Neural crest cell (in vitro differentiated cells): ENCODE measurements at regions not wholly inside any gene's neighbourhood (a gene's known extent, or its start where the extent isn't known, plus 50 kb on each side); places are given as distances from the start of the nearest gene placed in this dataset.

ENCODE experiments used
- DNase-seq: peaks from one replicate; pipeline ENCODE4 v3.0.0; 2021; ENCODE audit warnings: low read depth, mixed read lengths, low spot score
- H3K27ac Mint-ChIP-seq: one replicate; pipeline ENCODE4 v1.8.0; 2021; ENCODE audit warnings: mild to moderate bottlenecking, mixed read lengths; ENCODE audit not compliant: unreplicated experiment
- H3K27me3 Mint-ChIP-seq: 2 replicates; pipeline ENCODE4 v1.8.0; 2021; ENCODE audit warnings: low read depth, mild to moderate bottlenecking, mixed read lengths
- H3K36me3 Mint-ChIP-seq: 2 replicates; pipeline ENCODE4 v1.8.0; 2021; ENCODE audit warnings: low read depth, mild to moderate bottlenecking, mixed read lengths
- H3K4me1 Mint-ChIP-seq: 2 replicates; pipeline ENCODE4 v1.8.0; 2021; ENCODE audit warnings: mixed read lengths
- H3K4me3 Mint-ChIP-seq: one replicate; pipeline ENCODE4 v1.8.0; 2021; ENCODE audit warnings: mild to moderate bottlenecking, mixed read lengths
- H3K9me3 Mint-ChIP-seq: 2 replicates; pipeline ENCODE4 v1.8.0; 2021; ENCODE audit warnings: mixed read lengths
- TF ChIP-seq, protein P1 (sequence below): fragments of 200-600 bp; sonication (generic); conservative IDR thresholded peaks from 2 replicates; pipeline ENCODE4 v1.5.0; 2021; ENCODE audit warnings: antibody characterized with exemption, mild to moderate bottlenecking

DNA sequence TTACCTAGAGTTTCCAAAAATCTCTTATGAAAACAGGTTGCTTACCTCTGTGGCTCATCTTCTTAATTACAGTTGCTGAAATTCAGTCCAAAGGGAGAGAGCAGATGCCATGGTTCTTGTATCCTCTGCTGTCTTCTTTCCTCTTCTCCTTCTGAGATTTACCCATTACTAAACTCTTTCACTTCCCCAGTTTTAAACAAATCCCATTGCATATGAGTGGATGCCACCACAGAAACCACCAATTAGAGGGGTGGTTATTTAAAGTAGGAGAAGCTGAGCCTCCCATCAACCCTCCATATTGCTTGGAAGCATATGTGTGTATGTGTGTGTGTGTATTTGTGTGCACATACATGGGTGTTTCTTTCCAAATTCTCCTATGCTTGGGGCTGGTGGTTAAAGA, 128.5 kb upstream of the KCNK1 start:
- no peaks in the 10 kb centered on the region for H3K36me3 Mint-ChIP-seq
- H3K4me3 Mint-ChIP-seq: no peak overlapping the region
- DNase-seq: no peak
- no peak overlapping the region for H3K27ac Mint-ChIP-seq
- peaks cover 2% of the 10 kb centered on the region for H3K27me3 Mint-ChIP-seq
- peaks cover 6% of the 10 kb centered on the region for H3K9me3 Mint-ChIP-seq
- H3K4me1 Mint-ChIP-seq: no peaks in the 10 kb centered on the region
- TF ChIP-seq, protein P1, sequence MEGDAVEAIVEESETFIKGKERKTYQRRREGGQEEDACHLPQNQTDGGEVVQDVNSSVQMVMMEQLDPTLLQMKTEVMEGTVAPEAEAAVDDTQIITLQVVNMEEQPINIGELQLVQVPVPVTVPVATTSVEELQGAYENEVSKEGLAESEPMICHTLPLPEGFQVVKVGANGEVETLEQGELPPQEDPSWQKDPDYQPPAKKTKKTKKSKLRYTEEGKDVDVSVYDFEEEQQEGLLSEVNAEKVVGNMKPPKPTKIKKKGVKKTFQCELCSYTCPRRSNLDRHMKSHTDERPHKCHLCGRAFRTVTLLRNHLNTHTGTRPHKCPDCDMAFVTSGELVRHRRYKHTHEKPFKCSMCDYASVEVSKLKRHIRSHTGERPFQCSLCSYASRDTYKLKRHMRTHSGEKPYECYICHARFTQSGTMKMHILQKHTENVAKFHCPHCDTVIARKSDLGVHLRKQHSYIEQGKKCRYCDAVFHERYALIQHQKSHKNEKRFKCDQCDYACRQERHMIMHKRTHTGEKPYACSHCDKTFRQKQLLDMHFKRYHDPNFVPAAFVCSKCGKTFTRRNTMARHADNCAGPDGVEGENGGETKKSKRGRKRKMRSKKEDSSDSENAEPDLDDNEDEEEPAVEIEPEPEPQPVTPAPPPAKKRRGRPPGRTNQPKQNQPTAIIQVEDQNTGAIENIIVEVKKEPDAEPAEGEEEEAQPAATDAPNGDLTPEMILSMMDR: no peak

DNA sequence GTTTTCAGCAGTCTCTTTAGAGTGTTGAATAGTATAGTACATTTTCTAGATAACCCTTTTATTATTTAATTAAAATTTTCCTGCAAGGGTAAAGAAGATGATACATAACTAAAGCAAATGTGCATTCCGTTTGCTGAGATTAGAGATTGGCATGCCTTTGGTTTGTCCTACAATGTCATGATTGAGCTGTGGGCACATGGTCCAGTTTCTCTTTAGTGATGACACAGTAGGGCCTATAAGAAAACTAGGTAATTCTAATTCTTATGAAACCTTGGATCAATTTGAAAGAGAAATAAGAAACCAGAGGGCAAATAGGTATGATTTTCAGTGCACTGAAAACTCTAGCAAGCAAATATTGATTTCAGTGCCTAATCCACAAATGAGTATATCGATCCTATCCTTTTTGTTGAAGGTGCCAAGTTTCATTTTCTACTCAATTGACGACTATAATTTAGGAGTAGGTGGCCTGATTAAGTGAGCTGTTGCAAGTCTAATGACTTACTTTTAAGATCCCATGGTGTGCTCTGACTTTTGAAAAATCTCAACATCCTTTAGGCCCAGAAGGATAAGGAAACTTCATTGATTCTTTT, 128.0 kb upstream of the KCNK1 start:
- Mint-ChIP-seq H3K27ac (no peak overlapping the region), H3K4me1 (no peaks in the 10 kb centered on the region), H3K4me3 (no peak overlapping the region), H3K27me3 (peaks cover 4% of the 10 kb centered on the region), H3K9me3 (peaks cover 6% of the 10 kb centered on the region), H3K36me3 (no peaks in the 10 kb centered on the region)
- no peak for DNase-seq
- TF ChIP-seq, protein P1: no peak

- H3K4me3 Mint-ChIP-seq: no peak overlapping the region
- H3K4me1 Mint-ChIP-seq: no peaks in the 10 kb centered on the region
- H3K9me3 Mint-ChIP-seq: peaks cover 6% of the 10 kb centered on the region
- no peak overlapping the region for H3K27ac Mint-ChIP-seq
- no peak for DNase-seq
- no peaks in the 10 kb centered on the region for H3K36me3 Mint-ChIP-seq
- TF ChIP-seq, protein P1: no peak
- peaks cover 8% of the 10 kb centered on the region for H3K27me3 Mint-ChIP-seq
Measured at GRCh38 chr1:233487408-233487807, 126.5 kb upstream of the KCNK1 start.

GRCh38 chr1:233489411-233489810, 124.5 kb upstream of the KCNK1 start:
- Mint-ChIP-seq H3K27ac (no peak overlapping the region), H3K4me3 (no peak overlapping the region), H3K27me3 (peaks cover 8% of the 10 kb centered on the region), H3K9me3 (peaks cover 6% of the 10 kb centered on the region), H3K36me3 (no peaks in the 10 kb centered on the region), H3K4me1 (no peaks in the 10 kb centered on the region)
- DNase-seq: no peak
- TF ChIP-seq, protein P1: no peak

DNA sequence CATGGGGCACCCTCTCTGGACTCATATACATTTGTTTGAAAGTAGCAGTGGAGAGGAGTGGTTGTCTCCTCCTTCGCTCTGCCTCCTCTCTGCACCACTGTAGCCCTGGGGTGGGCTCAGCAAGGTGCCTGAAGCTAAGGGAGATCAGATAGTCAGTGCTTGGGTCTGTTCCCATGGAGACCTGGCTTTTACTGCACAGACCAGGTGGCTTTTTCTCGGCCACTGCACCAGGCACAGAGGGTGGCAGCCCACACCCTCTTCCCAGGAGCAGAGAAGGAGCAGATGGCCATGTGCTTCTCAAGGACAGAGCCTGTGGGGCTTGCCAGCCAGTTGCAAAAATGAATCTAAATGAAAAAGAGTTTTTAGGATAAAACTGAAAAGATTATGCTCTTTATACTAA, 123.4 kb upstream of the KCNK1 start:
- no peaks in the 10 kb centered on the region for H3K4me1 Mint-ChIP-seq
- H3K27ac Mint-ChIP-seq: no peak overlapping the region
- TF ChIP-seq, protein P1: no peak
- no peak overlapping the region for H3K4me3 Mint-ChIP-seq
- no peak for DNase-seq
- H3K9me3 Mint-ChIP-seq: peaks cover 6% of the 10 kb centered on the region
- H3K36me3 Mint-ChIP-seq: no peaks in the 10 kb centered on the region
- H3K27me3 Mint-ChIP-seq: peaks cover 8% of the 10 kb centered on the region
